Neural cell (in vitro differentiated cells): ENCODE measurements at regions not wholly inside any gene's neighbourhood (a gene's known extent, or its start where the extent isn't known, plus 50 kb on each side); places are given as distances from the start of the nearest gene placed in this dataset.

Source experiments
- CTCF ChIP-seq: fragments of 450-650 bp; IDR thresholded peaks from 2 replicates; pipeline ENCODE4 v1.5.1; 2014; ENCODE audit warnings: antibody characterized with exemption, mild to moderate bottlenecking, moderate library complexity; ENCODE audit not compliant: poor library complexity, severe bottlenecking
- EP300 ChIP-seq: fragments of 450-650 bp; conservative IDR thresholded peaks from 2 replicates; pipeline ENCODE4 v1.6.1; 2014; ENCODE audit warnings: antibody characterized with exemption, mild to moderate bottlenecking, moderate library complexity; ENCODE audit not compliant: poor library complexity, severe bottlenecking
- EZH2 ChIP-seq: fragments of 200-600, 300-800 bp; shearing (Covaris generic), sonication (generic); IDR thresholded peaks from 2 replicates; pipeline ENCODE4 v1.6.1; 2014; ENCODE audit warnings: antibody characterized with exemption, low read length, borderline replicate concordance, mild to moderate bottlenecking; ENCODE audit not compliant: insufficient read depth, poor library complexity, severe bottlenecking
- POLR2AphosphoS5 ChIP-seq: IDR thresholded peaks from 2 replicates; pipeline ENCODE4 v1.6.1; 2012
- REST ChIP-seq: IDR thresholded peaks from 2 replicates; pipeline ENCODE4 v1.6.1; 2012; ENCODE audit warnings: borderline replicate concordance
- SMC3 ChIP-seq: fragments of 450-650 bp; conservative IDR thresholded peaks from 2 replicates; pipeline ENCODE4 v1.6.1; 2014; ENCODE audit warnings: antibody characterized with exemption, mild to moderate bottlenecking, moderate library complexity; ENCODE audit not compliant: poor library complexity
- TAF1 ChIP-seq: IDR thresholded peaks from 2 replicates; pipeline ENCODE4 v1.6.1; 2012; ENCODE audit warnings: low read depth

- TF ChIP-seq CTCF (no peak), EZH2 (no peak), REST (no peak), POLR2AphosphoS5 (no peak), TAF1 (no peak), EP300 (no peak), SMC3 (no peak)
These were observed 663.5 kb upstream of the SALL1 start for GRCh38 chr16:51814617-51815016.
